ENCODE measurements at regions not wholly inside any gene's neighbourhood (a gene's known extent, or its start where the extent isn't known, plus 50 kb on each side); places are given as distances from the start of the nearest gene placed in this dataset.
A peak's percentile ranks its signal among the peaks of the same experiment; 100 is the strongest.

DNA sequence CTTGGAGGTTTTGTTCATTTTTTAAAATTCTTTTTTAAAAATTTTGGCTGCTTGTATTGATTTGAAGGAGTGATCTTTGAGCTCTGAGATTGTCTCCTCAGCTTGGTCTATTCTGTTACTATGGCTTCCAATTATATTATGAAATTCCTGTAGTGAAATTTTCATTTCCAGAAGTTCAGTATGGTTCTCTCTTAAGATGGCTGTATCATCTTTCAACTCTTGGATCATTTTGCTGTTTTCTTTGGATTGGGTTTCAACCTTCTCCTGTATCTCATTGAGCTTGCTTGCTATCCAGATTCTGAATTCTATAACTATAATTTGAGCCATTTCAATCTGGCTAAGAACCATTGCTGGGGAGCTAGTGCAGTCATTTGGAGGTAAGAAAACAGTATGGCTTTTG lies 270.8 kb upstream of the NT5C1B start:
- no peak for DNase-seq

- DNase-seq, result peak; percentile 82
Measured at GRCh38 chr2:18856765-18857164, 267.4 kb upstream of the NT5C1B start.

GRCh38 chr2:18855027-18855426 lies 265.7 kb upstream of the NT5C1B start:
- peak; percentile 13 for DNase-seq

DNA sequence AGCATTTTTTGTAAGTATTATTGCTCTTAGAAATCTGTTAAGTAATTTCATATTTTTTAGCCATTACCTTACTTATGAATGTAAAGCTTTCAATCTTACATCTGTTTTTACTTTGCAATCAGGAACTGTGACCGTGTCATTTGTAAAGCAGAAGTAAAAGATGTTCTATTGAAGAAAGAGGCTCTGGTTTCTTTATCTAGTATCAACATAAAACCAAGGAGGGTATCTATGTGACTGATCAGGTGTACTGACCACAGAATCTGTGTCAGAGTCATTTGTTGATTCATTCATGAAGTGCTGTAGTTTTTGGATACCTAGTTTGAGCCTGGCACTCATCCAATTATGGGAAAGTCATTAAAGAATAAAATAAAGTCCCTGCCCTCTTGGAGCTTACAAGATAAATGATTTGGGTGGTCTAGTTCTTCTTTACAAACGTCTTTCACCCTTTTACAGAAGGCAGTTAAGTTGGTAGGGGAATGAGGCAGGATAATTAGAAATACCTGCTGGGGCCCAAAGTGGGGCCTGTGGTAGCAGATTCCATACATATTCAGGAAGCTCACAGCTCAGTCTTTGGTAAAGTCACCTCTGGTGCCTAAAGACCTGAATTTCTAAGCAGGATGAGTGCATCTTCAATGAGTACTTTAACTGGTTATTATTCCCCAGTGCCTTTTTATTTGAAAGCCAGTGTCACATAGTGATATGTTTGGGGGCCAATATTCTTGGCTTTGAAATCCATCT lies 260.6 kb upstream of the NT5C1B start:
- no peak for DNase-seq

DNA sequence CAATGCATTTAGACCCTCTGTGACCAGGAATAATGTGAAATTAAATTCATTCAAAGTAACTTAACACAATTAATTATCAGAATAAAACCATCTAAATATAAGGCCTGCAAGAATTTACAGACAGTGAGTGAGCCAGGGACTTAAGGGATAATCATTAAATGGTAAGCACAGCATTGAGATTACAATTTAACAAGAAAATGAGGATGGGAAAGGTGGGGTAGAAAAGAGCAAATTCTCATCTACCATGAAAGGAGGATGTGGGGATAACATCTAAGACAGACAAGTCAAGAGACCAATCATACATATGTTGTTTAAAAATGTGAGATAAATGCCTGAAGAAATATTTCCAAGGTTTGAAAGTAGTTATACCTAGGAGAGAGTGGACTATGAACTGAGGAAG lies 259.3 kb upstream of the NT5C1B start:
- DNase-seq, result no peak

GRCh38 chr2:18845854-18846445 lies 256.6 kb upstream of the NT5C1B start:
- no peak for DNase-seq

DNA sequence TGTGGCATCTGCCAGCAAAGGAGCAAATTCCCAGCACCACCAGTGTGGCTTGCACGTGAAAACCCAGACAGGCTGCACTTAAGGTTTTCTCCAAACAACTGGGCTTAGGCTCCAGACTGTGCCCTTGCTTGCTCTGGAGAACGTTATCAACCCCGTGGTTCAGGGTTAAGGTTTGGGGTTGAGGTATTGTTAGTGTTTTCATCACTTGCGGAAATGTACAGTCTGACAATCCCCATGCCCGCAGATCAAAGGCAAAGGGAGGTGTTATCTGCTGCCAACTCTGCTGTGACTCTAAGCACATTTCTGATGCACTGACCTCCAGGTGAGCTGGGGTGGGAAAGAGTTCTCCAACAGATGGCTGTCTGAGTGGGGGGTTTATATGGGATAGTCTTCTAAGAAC lies 253.5 kb upstream of the NT5C1B start:
- DNase-seq, result no peak

DNA sequence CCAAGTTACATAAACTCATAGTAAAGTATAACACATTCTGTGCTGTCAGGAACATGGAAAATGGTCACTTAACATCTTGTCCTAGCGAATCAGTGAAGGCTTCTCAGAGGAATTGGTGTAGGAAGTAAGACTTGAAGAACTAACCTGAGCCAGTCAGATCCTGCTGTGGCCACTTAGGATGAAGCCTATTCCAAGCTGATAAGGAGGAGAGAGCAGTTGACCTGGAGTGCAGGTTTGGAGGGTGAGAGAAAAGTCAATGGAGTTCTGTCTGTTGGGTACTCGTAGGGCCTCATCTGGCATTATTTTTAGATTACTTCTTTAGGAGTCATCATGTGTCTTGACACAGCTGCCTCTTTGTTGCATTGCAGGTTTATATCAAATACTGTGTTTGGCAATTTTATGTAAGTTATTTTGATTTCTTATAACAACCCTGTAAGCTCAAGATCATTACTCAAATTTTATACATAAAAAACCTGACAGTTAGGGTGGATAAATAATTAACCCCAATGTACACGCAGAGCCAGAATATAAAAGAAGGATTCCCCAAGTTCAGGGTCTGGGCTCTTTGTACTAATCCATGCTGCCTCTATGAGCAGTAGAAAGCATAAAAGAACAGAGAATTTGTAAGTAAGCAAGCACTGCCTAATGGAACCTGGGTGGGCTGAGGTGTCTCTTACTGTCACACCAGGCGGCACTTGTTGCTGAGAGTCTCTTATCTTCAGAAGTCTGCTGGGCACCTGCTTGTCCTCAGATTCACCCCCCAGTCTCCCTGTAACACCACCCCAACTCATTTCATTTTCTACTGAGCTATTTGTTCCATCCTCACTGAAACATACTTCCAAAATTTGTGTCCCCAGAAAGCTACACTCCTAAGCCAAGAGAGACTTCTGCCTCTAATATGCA lies 252.1 kb upstream of the NT5C1B start:
- DNase-seq, result no peak

GRCh38 chr2:18837240-18837639 lies 247.9 kb upstream of the NT5C1B start:
- DNase-seq, result no peak

DNA sequence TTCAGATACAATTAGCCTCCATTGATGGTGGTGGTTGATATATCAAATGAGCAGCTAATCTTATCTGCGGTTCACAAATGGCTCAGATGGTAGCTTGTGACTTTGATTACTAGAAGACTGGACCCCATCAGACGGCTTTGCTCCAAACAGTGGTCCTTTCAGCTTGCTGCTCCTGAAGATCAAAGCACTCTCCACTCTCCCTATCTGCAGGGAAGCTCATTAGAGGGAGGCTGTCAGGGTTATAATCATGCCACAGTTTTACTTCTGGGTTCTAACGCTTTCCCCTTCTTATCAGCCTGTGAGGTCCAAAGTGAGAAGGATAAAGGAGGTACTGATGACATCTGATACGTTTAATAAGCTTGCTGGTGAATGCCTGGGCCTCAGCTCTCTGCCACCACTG lies 247.1 kb upstream of the NT5C1B start:
- DNase-seq, result no peak

DNA sequence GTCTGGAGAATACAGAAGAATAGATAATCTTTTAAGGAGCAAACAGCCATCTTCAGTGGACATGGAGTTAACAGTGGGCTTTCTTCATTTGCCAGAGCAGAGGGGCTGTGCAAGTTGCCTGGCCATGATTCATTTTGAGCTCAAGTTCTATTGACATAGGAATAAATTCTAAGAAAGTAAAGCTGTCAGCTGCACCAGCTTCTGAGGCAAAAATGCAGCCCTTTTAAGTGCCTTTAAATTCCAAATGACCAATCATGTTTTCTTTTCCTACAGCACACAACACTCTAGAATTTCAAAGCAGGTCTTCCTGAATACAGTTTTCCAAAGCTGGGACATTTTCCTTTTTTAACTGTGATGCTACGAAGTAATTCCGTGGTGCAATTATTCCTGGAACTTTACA lies 246.4 kb upstream of the NT5C1B start:
- DNase-seq, result no peak

- peak; percentile 86 for DNase-seq
Measured at GRCh38 chr2:18834341-18834740, 245.0 kb upstream of the NT5C1B start.

GRCh38 chr2:18833941-18834340 lies 244.6 kb upstream of the NT5C1B start:
- DNase-seq, result no peak

- no peak for DNase-seq
Measured at GRCh38 chr2:18831916-18832510, 242.6 kb upstream of the NT5C1B start.

DNA sequence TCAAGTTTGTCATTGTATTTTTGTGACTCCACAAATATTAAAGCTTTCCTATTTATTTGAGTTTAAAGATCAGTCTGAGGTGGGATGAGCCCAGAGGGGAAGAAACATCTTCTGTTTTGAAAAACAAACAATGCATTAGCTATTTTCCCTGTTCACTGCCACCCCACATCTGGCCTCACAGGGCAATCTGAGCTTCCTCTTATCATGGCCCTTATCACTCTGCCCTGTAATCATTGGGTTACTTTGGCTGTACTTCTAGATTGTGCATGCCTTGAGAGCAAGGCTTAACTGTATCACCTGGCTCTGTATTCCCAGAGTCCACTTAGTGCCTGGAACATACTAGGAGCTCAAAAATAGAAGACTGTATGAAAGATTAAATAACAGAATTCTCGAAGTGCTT lies 241.6 kb upstream of the NT5C1B start:
- no peak for DNase-seq

DNA sequence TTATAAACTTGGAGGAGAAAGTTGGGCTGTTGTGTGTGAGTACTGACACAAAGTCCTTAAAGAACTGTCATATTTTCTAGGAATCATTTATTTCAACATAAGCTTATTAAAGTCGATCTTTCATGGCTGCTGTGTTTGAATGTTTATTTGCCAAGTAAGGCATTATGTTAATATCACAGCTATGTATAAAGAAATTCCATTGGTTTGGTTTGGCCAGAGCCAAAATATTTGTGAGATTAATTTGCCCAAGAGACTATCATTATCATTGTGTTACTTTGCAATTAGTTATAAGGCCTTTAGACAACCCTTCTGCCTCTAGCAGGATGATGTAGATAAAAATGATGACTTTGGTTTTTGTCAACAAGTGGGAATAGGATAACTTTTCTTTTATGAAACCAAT lies 240.6 kb upstream of the NT5C1B start:
- peak; percentile 71 for DNase-seq

GRCh38 chr2:18829251-18829902 lies 240.0 kb upstream of the NT5C1B start:
- DNase-seq, result peak; percentile 91

- DNase-seq, result no peak
Measured at GRCh38 chr2:18828296-18828695, 238.9 kb upstream of the NT5C1B start.

- no peak for DNase-seq
Measured at GRCh38 chr2:18825838-18826237, 236.5 kb upstream of the NT5C1B start.

GRCh38 chr2:18824915-18825314 lies 235.5 kb upstream of the NT5C1B start:
- no peak for DNase-seq

DNA sequence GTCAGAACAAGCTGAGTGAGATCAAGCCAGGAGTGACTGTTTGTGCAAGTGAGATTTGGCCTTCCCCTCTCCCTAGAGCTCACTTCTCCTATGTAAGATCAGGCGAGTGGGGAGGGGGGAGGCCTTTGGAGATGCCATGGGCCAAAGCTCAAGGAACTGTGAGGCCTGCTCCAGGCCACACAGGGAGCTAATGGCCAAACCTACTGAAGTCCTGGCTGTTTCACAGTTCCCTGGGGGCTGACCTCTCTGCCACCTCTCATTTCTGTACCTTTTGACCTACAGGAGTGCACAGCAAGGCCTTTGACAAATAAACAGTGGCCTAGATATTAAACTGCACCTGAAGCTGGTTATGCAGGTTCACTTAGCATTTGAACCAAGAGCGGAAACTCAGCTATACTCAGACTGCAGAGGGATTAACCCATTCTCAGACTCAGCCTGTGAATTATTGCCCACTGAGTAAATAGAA lies 235.0 kb upstream of the NT5C1B start:
- DNase-seq, result no peak

- no peak for DNase-seq
Measured at GRCh38 chr2:18821431-18821830, 232.1 kb upstream of the NT5C1B start.

- DNase-seq, result no peak
Measured at GRCh38 chr2:18820966-18821365, 231.6 kb upstream of the NT5C1B start.

Data from fibroblast of skin of right quadriceps (primary cell).